Stimulated activated CD4-positive, alpha-beta T cell treated with anti-CD3 and anti-CD28 coated beads, TNF-alpha, amount 100 ng/mL, for 24 hours (primary cell): ENCODE measurements at regions not wholly inside any gene's neighbourhood (a gene's known extent, or its start where the extent isn't known, plus 50 kb on each side); places are given as distances from the start of the nearest gene placed in this dataset.

Experiments
- DNase-seq, 3 experiments: peaks; one replicate each; pipeline ENCODE4 v3.0.0-alpha.2; 2020; ENCODE audit warnings: low read depth in 3 of 3

- no peak for DNase-seq
Observed at GRCh38 chr5:74064911-74065310, 438.9 kb downstream of the ARHGEF28 start.

- no peak for DNase-seq
Observed at GRCh38 chr5:74064225-74064624, 438.2 kb downstream of the ARHGEF28 start.

- no peak for DNase-seq
Observed at GRCh38 chr5:74063821-74064220, 437.8 kb downstream of the ARHGEF28 start.

- DNase-seq = no peak
Observed at GRCh38 chr5:74063346-74063745, 437.4 kb downstream of the ARHGEF28 start.

GRCh38 chr5:74061292-74061691 is 435.3 kb downstream of the ARHGEF28 start:
- DNase-seq = no peak

- DNase-seq = no peak
Observed at GRCh38 chr5:74059706-74060105, 433.7 kb downstream of the ARHGEF28 start.

GRCh38 chr5:74056789-74057164 is 430.8 kb downstream of the ARHGEF28 start:
- DNase-seq = no peak

GRCh38 chr5:74056107-74056788 is 430.3 kb downstream of the ARHGEF28 start:
- no peak for DNase-seq

GRCh38 chr5:74055486-74056106 is 429.6 kb downstream of the ARHGEF28 start:
- DNase-seq = no peak

GRCh38 chr5:74054641-74055421 is 428.8 kb downstream of the ARHGEF28 start:
- no peak for DNase-seq

- no peak for DNase-seq
Observed at GRCh38 chr5:74054139-74054538, 428.1 kb downstream of the ARHGEF28 start.

GRCh38 chr5:74052441-74053221 is 426.6 kb downstream of the ARHGEF28 start:
- no peak for DNase-seq

- no peak for DNase-seq
Observed at GRCh38 chr5:74051076-74051475, 425.1 kb downstream of the ARHGEF28 start.

GRCh38 chr5:74044936-74045335 is 418.9 kb downstream of the ARHGEF28 start:
- no peak for DNase-seq

- no peak for DNase-seq
Observed at GRCh38 chr5:74042959-74043358, 417.0 kb downstream of the ARHGEF28 start.

- DNase-seq = no peak
Observed at GRCh38 chr5:74042559-74042958, 416.6 kb downstream of the ARHGEF28 start.

GRCh38 chr5:74041913-74042312 is 415.9 kb downstream of the ARHGEF28 start:
- no peak for DNase-seq

GRCh38 chr5:74040811-74041491 is 415.0 kb downstream of the ARHGEF28 start:
- no peak for DNase-seq

- no peak for DNase-seq
Observed at GRCh38 chr5:74040065-74040551, 414.1 kb downstream of the ARHGEF28 start.

- DNase-seq = no peak
Observed at GRCh38 chr5:74037321-74037720, 411.3 kb downstream of the ARHGEF28 start.

GRCh38 chr5:74035521-74035937 is 409.5 kb downstream of the ARHGEF28 start:
- DNase-seq = no peak
